ENCODE measurements at regions not wholly inside any gene's neighbourhood (a gene's known extent, or its start where the extent isn't known, plus 50 kb on each side); places are given as distances from the start of the nearest gene placed in this dataset.

DNA sequence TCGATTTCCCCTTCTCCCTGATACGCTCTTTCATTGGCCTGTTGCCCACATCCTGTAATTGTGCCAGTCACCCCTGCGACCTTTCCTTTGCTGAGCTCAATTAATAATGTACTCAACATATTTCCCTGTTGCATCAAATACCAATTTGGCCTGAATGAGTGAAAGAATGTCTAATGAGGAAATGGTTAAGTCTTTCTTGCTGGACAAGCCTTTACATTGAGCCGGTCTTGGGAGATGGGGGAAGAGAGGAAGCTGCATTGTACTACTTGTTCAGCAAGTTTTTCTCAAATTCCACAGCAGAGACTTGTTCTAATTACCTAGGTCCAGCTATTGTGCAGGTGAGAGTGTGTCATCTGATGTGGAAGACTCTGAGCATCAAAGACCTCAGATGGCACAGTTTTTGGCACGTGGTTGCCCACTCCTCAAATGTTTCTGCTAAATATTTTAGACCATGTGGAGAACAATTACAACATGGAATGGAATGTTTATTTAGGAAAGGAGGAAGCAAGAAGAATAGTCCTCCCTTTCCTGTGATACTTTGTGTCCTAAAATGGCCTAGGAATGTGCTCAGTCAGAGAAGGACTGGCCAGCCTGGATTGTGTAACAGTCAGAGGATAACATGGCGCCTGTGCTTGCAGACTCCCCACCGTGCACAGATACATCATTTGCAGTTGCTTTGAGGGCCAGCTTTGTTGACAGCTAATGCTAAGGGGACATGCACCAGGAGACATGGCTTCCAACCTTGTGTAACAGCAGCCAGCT lies 129.5 kb upstream of the E2F8 start:
- H3K9me3 Mint-ChIP-seq (ENCODE audit: unreplicated experiment), result no peaks in the 10 kb centered on the region
- no peak overlapping the region for H3K4me3 Mint-ChIP-seq (ENCODE audit: unreplicated experiment)
- peak overlapping the region; percentile 86 for H3K27ac Mint-ChIP-seq (ENCODE audit: unreplicated experiment)
- no peak for DNase-seq (ENCODE audit: low spot score)
- no peaks in the 10 kb centered on the region for H3K36me3 Mint-ChIP-seq (ENCODE audit: low read depth, unreplicated experiment)
- peaks cover 19% of the 10 kb centered on the region for H3K4me1 Mint-ChIP-seq (ENCODE audit: unreplicated experiment)
- TF ChIP-seq CTCF (IDR thresholded peaks at IDR 0.05; ENCODE audit: unreplicated experiment), result no peak
- H3K27me3 Mint-ChIP-seq (ENCODE audit: unreplicated experiment), result no peaks in the 10 kb centered on the region

DNA sequence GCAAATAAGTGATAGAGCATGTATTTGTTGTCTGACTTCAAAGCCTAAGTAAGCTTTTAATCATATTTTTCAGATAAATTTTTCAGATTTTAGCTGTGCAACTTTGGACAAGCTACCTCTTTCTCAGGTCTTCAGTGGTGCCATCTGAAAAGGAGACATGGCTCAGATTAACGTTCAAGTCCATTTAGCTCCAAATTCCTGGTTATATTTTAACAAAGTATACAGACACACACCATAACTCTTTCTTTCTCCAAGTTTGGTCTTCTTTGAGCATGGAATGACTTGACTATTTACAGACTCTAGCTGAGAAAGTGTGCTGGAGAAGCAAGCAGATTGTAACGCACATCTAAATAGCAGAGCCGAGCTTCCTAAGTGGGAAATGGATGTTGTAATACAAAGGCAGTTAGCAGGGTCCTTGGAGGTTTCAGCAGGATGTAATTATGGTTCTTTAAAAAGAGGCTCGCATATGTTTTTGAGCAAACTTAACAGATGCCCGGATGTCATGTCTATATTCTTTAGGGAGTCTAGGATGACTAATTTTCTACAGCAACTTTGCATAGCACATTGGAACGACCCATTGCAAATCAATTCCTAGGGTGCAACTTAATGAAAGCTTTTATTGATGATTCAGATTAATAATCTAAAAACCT lies 128.1 kb upstream of the E2F8 start:
- H3K4me1 Mint-ChIP-seq (ENCODE audit: unreplicated experiment), result peaks cover 25% of the 10 kb centered on the region
- H3K27ac Mint-ChIP-seq (ENCODE audit: unreplicated experiment), result no peak overlapping the region
- no peak for TF ChIP-seq CTCF (IDR thresholded peaks at IDR 0.05; ENCODE audit: unreplicated experiment)
- H3K36me3 Mint-ChIP-seq (ENCODE audit: low read depth, unreplicated experiment), result no peaks in the 10 kb centered on the region
- no peaks in the 10 kb centered on the region for H3K27me3 Mint-ChIP-seq (ENCODE audit: unreplicated experiment)
- DNase-seq (ENCODE audit: low spot score), result no peak
- no peak overlapping the region for H3K4me3 Mint-ChIP-seq (ENCODE audit: unreplicated experiment)
- H3K9me3 Mint-ChIP-seq (ENCODE audit: unreplicated experiment), result no peaks in the 10 kb centered on the region

DNA sequence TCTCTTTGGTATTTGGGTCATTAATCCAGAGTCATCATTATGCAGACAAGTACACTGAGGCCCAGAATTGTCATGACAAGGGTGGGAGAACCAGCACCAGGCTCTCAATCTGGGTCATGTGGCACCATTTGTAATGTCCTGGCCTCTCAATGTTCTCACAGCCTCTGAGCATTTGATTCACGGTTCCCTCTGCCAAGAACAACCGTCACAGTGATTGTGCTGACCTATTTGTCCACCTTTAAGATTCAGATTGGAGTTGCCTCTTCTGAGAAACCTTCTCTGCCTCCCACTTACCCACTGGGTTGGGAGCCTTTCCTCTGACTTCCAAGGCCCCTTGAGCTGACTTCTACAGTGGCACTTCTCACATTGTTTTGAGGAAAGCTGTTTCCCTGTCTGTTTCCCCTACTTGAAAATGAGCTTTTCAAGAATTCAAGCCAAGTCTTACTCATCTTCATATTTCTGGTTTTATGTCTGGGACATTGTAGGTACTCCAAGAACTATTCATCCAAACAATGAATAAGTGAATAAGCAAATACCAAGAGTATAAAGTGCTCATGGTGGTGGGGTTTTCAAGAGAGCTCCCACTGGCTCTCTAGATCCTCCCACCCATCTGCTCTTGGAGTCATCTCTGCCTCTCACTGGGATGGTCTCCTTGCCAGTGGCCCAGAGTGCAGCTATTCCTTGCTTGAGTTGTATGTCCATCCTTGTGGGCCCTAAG lies 126.4 kb upstream of the E2F8 start:
- H3K27ac Mint-ChIP-seq (ENCODE audit: unreplicated experiment), result no peak overlapping the region
- no peaks in the 10 kb centered on the region for H3K9me3 Mint-ChIP-seq (ENCODE audit: unreplicated experiment)
- no peak for DNase-seq (ENCODE audit: low spot score)
- peaks cover 25% of the 10 kb centered on the region for H3K4me1 Mint-ChIP-seq (ENCODE audit: unreplicated experiment)
- H3K4me3 Mint-ChIP-seq (ENCODE audit: unreplicated experiment), result no peak overlapping the region
- H3K36me3 Mint-ChIP-seq (ENCODE audit: low read depth, unreplicated experiment), result no peaks in the 10 kb centered on the region
- no peaks in the 10 kb centered on the region for H3K27me3 Mint-ChIP-seq (ENCODE audit: unreplicated experiment)
- no peak for TF ChIP-seq CTCF (IDR thresholded peaks at IDR 0.05; ENCODE audit: unreplicated experiment)

DNA sequence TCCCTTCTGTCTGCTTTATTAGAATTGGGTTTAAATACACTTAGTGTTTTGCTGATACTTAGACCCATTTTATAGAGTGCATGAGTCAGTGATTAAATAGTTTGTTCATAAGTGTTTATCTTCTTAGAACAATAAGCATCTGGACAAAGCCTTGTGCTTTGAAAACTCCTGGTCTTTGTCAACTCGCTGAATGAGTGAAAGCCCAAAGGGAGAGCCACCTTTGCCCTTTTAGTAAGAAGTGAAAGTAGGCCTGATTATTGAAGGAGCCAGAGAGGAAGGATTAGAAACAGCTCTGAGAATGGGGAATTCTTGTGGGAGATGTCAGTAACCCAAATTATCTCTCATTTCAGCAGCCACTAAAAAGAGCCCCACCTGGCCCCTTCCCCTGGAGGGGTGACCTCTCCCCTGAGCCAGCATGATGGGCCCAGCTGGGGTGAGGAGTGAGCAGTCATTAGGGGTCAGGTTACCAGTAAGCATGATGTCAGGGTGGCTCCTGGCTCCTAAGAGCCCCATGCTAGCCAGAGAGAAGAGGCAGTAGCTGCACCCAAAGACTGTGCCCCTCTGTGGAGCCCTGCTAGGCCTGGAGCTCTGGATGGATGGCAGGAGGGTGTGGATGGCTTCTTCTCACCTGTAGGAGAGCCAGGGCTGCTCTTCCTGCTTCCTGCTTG lies 125.1 kb upstream of the E2F8 start:
- no peak for TF ChIP-seq CTCF (IDR thresholded peaks at IDR 0.05; ENCODE audit: unreplicated experiment)
- H3K27ac Mint-ChIP-seq (ENCODE audit: unreplicated experiment), result no peak overlapping the region
- H3K27me3 Mint-ChIP-seq (ENCODE audit: unreplicated experiment), result no peaks in the 10 kb centered on the region
- H3K9me3 Mint-ChIP-seq (ENCODE audit: unreplicated experiment), result no peaks in the 10 kb centered on the region
- peaks cover 20% of the 10 kb centered on the region for H3K4me1 Mint-ChIP-seq (ENCODE audit: unreplicated experiment)
- DNase-seq (ENCODE audit: low spot score), result no peak
- no peak overlapping the region for H3K4me3 Mint-ChIP-seq (ENCODE audit: unreplicated experiment)
- no peaks in the 10 kb centered on the region for H3K36me3 Mint-ChIP-seq (ENCODE audit: low read depth, unreplicated experiment)
